Suppressor macrophage (primary cell): ENCODE measurements at regions not wholly inside any gene's neighbourhood (a gene's known extent, or its start where the extent isn't known, plus 50 kb on each side); places are given as distances from the start of the nearest gene placed in this dataset.
A peak's percentile ranks its signal among the peaks of the same experiment; 100 is the strongest.
"Not testable (repeated sequence)": the region's sequence is repeated elsewhere in the genome, so short reads cannot be mapped to it uniquely, and the experiment has no call there.

Source experiments
- DNase-seq, 4 experiments: peaks; one replicate each; pipeline ENCODE4 v3.0.0-alpha.2; 2020 to 2022

DNA sequence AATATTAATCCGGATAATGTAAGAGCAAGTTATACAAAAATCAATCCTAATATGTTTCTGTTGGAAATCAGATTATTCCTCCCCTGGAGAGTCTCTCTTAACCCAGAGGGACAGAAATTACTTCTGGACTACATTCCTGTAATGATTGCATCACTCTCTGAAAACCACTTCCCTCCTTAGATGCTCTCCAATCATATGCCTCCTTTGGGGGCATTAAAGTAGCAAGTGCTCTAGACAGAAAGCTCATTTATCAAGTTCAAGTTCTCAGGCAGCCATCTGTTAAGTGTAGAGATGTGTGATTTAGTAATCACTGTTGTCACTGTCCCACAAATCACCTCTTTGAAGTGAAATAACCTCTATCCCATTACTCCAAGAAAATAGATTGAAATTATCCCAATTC, 247.1 kb downstream of the SLCO4C1 start:
- DNase-seq, result peak in 2 of 4 experiments; percentile 1 to 17

DNA sequence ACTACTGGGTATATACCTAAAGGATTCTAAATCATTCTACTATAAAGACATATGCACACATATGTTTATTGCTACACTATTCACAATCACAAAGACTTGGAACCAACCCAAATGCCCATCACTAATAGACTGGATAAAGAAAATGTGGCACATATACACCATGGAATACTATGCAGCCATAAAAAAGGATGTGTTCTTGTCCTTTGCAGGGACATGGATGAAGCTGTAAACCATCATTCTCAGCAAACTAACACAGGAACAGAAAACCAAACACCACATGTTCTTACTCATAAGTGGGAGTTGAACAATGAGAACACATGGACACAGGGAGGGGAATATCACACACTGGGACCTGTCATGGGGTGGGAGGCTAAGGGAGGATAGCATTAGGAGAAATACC, 249.0 kb downstream of the SLCO4C1 start:
- DNase-seq, result not testable (repeated sequence)

DNA sequence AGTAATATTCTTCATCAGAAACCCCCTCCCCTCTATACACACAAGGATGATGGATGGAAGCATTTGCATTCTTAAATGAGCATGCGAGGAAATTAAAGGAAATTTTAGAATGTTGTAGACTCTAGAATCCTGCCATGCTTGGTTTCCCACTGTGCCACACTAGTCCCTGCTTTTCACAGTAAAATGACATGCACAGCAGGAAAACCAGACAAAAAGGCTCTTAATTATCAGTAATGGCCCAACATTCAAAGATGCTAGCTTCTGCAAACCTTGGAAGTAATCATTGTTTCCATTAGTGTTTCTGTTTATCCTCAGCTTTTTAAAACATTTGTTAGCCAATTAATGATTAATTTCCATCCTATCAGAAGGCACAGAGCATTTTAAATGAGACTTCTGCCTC, 255.8 kb downstream of the SLCO4C1 start:
- DNase-seq, result no peak

DNA sequence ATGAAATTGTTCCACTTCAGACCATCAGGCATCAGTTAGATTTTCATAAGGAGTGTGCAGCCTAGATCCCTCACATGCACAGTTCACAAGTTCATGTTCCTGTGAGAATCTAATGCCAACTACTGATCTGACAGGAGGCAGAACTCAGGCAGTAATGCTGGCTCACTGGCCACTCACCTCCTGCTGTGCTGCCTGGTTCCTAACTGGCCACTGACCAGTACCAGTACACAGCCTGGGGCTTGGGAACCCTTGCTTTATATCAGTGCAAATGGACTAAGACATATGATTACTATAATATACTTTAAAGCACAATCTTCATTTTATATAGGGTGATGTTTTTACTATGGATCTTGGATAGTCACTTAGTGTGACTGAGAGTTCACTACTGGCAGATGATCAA, 259.2 kb downstream of the SLCO4C1 start:
- DNase-seq, result no peak

DNA sequence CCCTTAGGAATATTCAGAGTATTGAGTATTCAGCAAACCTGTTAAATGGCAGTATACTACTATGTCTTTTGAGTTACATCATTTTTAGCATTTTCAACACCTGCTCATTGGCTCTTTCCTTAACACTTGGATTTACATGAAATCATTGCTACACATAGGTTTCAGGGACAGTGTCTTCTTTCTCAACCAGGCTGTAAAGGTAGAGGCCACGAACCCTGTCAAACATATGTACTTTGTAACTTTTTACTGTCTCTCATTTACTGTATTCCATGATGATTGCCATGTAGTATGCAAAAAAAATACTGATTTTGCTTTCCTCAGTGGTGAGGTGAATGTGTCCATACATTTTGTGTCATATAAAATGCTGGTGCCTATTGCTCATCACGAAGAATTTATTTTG, 264.4 kb downstream of the SLCO4C1 start:
- no peak for DNase-seq

DNA sequence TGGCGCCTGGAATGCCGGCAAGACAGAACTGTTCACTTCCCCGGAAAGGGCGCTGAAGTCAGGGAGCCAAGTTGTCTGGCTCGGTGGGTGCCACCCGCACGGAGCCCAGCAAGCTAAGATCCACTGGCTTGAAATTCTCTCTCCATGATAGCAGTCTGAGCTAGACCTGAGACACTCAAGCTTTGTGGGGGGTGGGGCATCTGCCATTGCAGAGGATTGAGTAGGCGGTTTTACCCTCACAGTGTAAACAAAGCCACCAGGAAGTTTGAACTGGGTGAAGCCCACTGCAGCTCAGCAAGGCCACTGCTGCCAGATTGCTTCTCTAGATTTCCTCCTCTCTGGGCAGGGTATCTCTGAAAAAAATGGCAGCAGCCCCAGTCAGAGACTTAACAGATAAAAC, 277.4 kb downstream of the SLCO4C1 start:
- no peak for DNase-seq

DNA sequence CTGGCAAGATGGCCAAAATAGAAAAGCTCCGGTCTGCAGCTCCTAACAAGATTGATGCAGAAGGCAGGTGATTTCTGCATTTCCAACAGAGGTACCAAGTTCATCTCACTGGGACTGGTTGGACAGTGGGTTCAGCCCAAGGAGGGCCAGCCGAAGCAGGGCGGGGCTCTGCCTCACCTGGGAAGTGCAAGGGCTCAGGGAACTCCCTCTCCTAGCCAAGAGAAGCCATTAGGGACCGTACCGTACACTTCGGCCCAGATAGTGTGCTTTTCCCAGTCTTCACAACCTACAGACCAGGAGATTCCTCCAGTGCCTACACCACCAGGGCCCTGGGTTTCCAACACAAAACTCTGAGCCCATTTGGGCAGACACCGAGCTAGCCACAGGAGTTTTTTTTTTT, 277.8 kb downstream of the SLCO4C1 start:
- DNase-seq, result no peak

DNA sequence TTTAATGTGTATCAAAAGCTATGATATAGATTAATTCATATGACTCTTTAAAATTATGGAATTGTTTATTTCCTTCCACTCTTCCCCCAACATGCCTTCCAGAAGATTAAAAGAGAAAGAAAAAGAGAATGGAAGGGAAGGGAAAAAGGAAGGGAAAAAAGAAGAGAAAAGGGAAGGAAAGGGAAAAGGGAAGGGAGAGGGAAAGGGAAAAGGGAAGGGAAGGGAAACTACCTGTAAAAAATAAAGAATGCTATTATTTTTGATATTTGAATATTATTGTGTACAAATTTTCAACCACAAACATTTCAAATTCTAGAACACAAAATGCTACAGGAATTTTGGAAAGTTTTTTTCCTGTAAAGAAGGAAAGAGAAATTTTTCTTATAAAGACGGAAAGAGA, 281.7 kb downstream of the SLCO4C1 start:
- DNase-seq, result no peak

DNA sequence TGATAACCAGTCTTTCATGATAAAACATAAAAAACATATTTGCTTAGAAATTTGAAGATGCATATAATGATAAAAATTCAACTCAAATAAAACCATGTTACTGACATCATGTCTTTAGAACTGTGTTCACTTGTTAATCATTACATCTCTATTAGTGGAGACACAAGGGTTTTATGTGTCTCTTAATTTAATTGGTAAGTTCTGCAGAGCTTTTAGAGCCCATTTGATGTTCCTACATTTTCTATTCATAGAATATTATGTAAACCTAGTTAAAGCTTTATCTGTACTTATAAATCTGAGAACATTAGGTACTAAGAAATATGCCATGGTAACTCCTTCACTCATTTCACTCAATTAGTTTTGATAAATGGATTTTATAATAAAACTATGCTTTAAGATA, 285.4 kb downstream of the SLCO4C1 start:
- no peak for DNase-seq

DNA sequence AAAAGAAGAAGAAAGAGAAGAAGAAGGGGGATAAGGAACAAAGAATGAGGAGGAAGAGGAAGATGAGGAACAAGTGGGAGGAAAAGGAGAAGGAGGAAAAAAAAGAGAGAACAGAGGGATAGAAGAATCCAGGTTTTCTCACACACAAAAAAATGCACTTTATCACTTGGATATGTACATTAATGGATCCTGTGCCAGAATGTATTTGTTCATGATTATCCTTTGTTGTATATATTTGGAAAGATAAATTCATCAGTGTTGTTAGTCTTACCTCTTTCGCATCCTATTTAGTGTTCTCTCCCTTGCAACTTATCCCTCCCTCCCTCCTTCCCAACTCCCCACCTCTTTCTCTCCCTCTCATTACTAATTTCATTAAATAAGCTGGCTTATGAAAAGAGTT, 298.8 kb downstream of the SLCO4C1 start:
- no peak for DNase-seq

DNA sequence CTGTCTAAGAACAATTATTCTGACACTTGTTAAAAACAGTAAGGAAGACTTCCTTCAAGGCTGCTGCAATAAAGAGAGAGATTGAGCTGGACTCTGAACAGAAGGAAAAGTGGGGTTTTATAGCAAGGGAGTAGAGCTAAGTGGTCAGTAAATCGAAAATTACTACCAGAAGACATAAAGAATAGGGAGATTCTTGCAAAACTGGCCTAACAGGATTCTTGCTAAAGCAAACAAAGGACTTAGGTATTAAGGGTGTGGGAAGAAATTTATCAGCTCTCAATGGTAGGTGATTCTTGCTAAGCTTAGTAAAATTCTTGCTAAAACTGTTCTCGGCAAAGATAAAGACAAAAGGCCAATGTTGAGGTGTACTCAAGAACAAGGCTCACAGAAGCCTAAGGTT, 300.5 kb downstream of the SLCO4C1 start:
- DNase-seq, result no peak

DNA sequence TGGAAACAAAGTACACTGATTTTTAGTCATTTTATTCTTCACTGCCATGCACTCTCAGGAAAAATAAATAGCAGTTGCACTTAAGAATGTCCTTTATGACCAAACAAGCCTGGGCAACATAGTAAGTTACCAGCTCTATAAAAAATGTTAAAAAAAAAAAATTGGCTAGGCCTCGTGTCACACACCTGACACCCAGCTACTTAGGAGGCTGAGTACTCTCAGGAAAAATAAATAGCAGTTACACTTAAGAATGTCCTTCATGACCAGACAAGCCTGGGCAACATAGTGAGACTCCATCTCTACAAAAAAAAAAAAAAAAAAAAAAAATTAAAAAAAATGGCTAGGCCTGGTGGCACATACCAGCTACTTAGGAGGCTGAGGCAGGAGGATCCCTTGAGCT, 304.6 kb downstream of the SLCO4C1 start:
- no peak for DNase-seq

DNA sequence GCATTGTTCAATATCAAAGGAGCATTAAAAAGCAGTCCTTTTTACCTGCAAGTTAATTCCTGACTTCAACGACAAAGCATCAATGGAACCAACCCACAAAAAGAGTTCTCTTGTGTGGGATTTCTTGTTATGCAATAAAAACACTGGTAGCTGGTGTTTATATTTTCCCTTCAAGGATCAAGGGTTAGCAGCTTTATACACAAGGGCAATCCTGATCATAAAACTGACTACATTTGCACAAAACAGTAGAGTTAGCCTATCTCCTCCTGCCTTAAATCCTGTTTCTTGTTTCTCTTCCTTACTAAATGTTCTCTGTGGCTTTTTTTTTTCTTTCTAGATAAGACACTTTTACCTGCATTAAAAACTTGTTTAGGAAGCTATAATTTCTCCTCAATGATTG, 306.4 kb downstream of the SLCO4C1 start:
- no peak for DNase-seq

DNA sequence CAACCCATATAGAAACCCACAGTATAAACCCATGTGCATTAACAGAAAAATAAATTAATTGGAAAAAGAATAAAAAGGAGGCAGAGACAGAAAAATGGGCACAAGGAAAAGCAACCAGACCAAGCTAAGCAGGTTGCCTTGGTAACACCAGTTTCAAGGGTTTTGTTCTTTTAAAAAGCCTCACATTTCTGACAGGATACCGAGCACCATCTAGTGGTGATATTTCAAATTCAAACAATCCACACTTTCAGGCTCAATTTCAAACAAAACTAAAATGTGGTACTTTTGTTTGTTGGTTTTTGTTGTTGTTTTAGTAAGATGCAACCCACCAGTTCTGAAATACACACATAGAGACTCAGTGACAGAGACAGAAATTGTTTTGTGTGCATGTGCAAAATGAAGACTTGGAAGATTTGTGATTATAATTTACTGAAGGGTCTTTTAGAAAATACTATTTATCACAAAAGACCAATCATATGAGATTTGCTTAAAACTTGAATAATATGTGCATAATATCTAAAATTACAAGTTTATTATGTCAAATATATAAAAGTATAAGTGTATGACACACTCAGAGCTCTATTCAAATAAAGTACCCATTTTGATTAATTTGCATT, 318.2 kb downstream of the SLCO4C1 start:
- DNase-seq, result peak; percentile 40 to 77 (median 54)

DNA sequence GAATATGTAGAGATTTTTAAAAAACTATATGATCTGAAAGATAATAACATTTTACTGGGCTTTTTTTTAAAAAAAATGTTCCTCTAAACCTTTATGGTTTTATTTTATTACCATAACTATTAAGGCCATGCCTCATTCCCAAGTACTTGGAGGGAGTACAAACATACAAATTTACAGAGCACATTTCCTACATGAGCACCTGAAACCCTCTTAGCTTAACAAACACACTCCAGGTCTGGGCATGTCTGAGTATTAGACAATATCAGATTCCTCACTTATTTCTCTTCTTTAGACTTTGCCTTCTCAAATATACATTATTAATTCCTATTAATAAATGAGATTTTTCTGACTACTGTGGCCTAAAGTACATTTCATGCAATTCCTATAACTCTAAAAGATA, 319.2 kb downstream of the SLCO4C1 start:
- no peak for DNase-seq

DNA sequence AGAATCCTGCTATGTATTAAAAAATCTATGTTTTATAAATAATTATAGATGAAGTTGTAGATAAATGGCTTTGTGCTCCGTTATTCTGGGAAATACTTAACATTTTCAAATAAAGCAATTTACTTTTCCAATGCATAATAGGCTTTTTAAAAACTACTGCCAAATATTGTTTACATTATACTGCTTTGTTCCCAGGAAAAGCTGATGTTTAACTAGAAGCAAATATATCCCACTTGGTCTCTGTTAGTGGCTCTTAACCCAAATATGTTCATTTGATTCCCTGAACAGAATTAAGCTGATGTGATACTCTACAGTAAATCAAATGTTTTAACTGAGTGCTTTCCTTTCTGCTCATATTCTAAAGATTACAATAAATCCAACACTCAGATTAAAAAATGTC, 326.3 kb downstream of the SLCO4C1 start:
- no peak for DNase-seq

DNA sequence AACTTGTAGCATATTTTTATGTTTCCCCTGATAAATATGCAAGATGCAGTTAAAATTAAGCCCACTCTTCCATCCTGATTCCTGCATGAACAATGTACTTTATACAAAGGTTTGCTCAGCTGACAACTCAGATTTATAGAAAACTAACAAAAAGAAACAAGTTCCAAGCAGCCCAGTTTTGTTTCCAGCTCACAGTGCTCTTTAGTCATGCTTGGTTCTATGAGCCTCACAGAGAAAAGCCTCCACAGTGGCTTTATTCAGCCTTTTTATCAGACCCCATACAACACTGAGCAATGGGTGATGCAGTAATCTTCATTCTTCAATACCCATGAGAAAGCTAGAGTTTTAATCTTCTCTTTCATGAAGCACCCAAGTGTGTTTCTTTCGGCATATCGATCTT, 329.6 kb downstream of the SLCO4C1 start:
- DNase-seq, result no peak

DNA sequence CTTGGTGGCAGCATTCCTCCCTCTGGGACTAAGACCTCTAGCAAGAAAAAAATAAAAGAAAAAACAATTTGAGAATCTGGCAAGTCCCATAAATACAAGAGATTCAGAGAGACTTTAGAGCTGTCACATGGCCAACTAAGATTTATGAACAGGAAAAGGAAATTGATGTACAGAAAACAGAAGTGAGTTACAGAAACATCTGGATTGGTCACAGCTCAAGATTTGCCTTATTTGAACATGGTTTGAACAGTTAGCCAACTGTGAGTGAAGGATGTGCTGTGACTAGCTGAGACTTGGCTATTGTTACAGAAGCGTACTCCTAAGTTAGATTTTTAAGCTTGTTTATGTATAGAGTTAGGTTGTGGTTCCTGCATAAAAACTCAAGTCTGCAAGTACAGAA, 340.2 kb downstream of the SLCO4C1 start:
- no peak for DNase-seq

DNA sequence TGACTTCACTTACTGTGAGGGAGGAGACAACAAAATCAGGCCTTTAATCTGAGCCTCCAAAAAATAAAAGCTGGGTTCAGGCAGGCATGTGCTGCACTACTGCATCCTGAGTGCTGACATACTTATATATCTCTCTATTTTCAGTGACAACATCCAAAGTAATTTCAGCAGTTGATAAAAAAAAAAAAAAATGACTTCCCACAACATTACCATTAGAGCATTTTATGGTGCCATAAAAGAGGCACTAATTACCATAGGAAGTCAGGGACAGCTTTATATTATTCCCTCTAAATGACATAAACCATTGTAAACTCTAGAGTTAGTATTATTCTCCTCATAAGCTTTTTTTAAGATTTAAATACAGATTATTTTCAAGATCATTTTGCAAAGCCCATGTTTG, 346.1 kb downstream of the SLCO4C1 start:
- DNase-seq, result no peak

DNA sequence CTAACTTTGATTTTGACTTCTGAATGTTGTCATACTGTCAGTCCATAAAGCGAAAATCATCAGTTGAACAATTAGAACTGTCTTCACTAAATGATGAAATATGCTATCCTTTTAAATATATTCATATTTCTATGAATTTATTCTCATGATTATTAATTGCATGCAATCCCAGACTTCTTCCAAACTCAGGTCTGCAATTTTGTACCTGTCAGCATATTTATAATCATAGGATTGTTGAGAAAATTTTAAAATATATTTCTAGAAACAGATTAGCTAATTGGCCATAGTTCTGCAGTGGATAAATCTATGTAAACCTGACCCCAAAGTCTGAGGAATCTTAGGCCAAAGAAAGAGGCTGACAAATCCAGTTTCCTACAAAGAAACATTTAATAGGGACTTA, 347.5 kb downstream of the SLCO4C1 start:
- no peak for DNase-seq

DNA sequence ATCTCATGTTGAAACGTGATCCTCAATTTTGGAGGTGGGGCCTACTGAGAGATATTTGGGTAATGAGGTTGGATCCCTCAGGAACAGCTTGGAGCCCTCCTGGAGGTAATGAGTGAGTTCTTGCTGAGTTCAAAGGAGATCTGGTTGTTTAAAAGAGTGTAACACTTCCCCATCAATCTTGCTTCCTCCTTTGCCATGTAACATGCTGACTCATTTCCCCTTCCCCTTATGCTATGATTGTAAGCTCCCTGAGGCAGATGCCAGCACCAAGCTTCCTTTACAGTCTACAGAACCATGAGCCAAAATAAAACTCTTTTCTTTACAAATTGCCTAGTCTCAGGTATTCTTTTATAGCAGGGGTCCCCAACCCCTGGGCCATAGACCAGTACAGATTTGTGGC, 352.3 kb downstream of the SLCO4C1 start:
- DNase-seq, result peak; percentile 11 to 72 (median 55)

DNA sequence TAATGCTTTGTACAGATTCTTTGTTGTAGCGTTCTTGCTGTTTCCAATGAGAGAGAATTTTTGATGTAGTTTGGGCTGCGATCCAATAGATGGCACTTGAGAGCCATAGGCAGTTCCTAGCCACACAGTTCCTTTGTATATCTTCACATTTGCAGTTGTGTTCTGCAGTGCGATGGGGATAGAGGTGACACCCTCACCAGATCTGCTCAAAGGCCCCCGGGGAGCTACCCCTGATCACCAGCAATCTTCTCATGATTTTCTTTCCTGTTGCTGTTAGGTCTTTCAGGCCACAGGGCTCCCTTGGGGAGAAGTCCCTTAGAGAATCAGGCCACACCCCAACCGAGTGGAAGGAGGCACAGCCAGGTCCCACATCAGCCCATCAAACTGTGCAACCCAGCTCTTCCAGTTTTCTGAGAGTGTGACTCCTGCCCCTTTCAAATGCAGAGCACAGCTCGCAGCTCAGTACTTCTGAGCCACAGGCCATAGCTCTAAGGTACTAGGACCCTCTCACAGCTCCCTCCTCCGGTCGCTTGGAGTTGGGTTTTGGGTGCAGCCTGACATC, 353.7 kb downstream of the SLCO4C1 start:
- peak; percentile 52 to 74 (median 55) for DNase-seq

DNA sequence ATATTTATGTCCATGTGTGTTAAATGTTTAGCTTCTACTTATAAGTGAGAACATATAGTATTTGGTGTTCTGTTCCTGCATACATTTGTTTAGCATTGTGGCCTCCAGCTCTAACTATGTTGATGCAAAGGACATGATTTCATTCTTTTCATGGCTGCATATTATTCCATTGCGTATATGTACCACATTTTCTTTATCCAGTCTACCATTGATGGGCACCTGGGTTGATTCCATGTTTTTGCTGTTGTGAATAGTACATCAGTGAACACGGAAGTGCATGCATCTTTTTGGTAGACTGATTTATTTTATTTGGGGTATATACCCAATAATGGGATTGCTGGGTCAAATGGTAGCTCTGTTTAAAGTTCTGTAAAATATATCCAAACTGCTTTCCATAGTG, 359.0 kb downstream of the SLCO4C1 start:
- DNase-seq, result no peak

DNA sequence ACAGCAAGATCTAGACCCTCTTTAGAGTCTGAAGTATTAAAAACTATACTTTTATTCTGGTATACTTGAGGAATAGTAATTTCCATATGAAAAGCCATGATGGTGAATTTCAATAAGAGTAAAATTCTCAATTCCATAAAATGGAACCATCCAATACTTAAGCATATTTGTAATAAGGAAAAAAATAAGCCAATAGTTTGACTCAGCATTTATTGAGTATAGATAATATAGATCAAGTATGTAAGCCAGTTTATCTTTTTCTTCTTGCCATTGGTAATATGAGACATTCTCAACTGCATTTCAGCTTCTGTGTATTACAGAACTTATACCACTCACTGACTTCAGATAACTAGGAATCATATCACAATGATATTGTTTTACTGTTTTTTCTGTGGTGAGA, 361.0 kb downstream of the SLCO4C1 start:
- no peak for DNase-seq

DNA sequence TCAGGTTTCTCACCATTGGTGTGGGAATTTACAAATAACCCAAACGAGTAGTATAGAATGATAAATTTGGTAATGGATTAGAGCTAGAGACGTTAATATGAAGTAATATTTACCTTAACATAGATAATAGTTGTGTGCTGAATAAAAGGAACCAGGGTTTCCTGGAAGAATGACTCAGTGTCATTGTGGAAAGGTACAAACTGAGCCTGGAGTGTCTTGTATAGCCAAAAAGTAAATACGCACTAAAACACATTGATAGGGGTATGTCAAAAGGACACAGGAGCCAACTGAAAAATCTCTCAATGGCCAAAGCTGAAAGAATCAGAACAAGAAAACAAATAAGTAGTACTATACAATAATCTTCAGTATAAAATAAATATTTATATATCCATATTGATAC, 363.5 kb downstream of the SLCO4C1 start:
- no peak for DNase-seq
